Suprapubic skin (tissue), 4 donors: ENCODE measurements at regions not wholly inside any gene's neighbourhood (a gene's known extent, or its start where the extent isn't known, plus 50 kb on each side); places are given as distances from the start of the nearest gene placed in this dataset.

ENCODE experiments used
- DNase-seq, 2 donors: peaks; one replicate each; pipeline ENCODE4 v3.0.0-alpha.2; 2019; ENCODE audit warnings: low spot score in 2 of 2
- H3K27ac ChIP-seq: fragments of 200-600 bp; sonication (generic); one replicate; pipeline ENCODE4 v1.5.1; 2019
- H3K27me3 ChIP-seq: fragments of 200-600 bp; sonication (generic); one replicate; pipeline ENCODE4 v1.5.1; 2019
- H3K36me3 ChIP-seq: fragments of 200-600 bp; sonication (generic); one replicate; pipeline ENCODE4 v1.5.1; 2019
- H3K4me1 ChIP-seq: fragments of 200-600 bp; sonication (generic); one replicate; pipeline ENCODE4 v1.5.1; 2019
- H3K4me3 ChIP-seq: fragments of 200-600 bp; sonication (generic); one replicate; pipeline ENCODE4 v1.5.1; 2019; ENCODE audit warnings: mild to moderate bottlenecking
- H3K9me3 ChIP-seq: fragments of 200-600 bp; sonication (generic); one replicate; pipeline ENCODE4 v1.5.1; 2019
- EP300 ChIP-seq: sonication (generic); formaldehyde crosslinking; IDR thresholded peaks from one replicate; pipeline ENCODE4 v1.6.1; 2017; ENCODE audit warnings: antibody characterized with exemption
- POLR2A ChIP-seq, 2 donors: fragments of 450-650 bp; IDR thresholded peaks; one replicate each; pipeline ENCODE4 v1.6.1; 2017; ENCODE audit warnings: antibody characterized with exemption in 2 of 2, mild to moderate bottlenecking in 2 of 2, moderate library complexity in 2 of 2
- POLR2AphosphoS5 ChIP-seq, 3 donors: sonication (generic); formaldehyde crosslinking; IDR thresholded peaks; one replicate each; pipeline ENCODE4 v1.6.1; 2017; ENCODE audit warnings: antibody characterized with exemption in 3 of 3
- WGBS: methylation state at CpG from one replicate; pipeline ENCODE4 v1.1.5; 2018; 5-methylcytosine and 5-hydroxymethylcytosine counted together
- TF ChIP-seq, protein P1 (sequence below), 2 donors: fragments of 200-600 bp in 1 of 2; fragments of 450-650 bp in 1 of 2; sonication (generic) in 1 of 2; IDR thresholded peaks; one replicate each; pipeline ENCODE4 v1.5.1; 2016 to 2019; ENCODE audit warnings: antibody characterized with exemption in 2 of 2, mild to moderate bottlenecking in 1 of 2, moderate library complexity in 1 of 2

DNA sequence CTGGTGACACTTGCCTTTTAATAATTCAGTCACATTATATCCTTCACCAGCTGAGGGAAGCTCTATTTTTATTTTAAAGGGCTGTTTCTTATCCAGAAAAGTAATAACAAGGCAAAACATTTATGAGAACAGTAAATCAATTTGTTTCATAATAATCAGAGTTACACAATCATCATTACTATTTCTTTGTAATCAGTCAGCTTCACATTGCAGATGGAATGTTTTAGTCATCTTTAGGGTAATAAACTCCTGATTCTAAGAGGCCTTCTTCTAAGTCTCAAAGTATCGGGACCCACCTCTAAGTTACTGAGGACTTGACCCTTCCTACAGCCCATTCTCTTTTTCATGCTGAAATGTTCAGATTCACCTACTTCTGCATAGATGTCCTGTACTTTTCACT lies 298.3 kb upstream of the TGFBR2 start:
- no peak for TF ChIP-seq POLR2AphosphoS5 (IDR thresholded peaks at IDR 0.05)
- TF ChIP-seq, protein P1, sequence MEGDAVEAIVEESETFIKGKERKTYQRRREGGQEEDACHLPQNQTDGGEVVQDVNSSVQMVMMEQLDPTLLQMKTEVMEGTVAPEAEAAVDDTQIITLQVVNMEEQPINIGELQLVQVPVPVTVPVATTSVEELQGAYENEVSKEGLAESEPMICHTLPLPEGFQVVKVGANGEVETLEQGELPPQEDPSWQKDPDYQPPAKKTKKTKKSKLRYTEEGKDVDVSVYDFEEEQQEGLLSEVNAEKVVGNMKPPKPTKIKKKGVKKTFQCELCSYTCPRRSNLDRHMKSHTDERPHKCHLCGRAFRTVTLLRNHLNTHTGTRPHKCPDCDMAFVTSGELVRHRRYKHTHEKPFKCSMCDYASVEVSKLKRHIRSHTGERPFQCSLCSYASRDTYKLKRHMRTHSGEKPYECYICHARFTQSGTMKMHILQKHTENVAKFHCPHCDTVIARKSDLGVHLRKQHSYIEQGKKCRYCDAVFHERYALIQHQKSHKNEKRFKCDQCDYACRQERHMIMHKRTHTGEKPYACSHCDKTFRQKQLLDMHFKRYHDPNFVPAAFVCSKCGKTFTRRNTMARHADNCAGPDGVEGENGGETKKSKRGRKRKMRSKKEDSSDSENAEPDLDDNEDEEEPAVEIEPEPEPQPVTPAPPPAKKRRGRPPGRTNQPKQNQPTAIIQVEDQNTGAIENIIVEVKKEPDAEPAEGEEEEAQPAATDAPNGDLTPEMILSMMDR (IDR thresholded peaks at IDR 0.05), result no peak
- no peak for TF ChIP-seq EP300

DNA sequence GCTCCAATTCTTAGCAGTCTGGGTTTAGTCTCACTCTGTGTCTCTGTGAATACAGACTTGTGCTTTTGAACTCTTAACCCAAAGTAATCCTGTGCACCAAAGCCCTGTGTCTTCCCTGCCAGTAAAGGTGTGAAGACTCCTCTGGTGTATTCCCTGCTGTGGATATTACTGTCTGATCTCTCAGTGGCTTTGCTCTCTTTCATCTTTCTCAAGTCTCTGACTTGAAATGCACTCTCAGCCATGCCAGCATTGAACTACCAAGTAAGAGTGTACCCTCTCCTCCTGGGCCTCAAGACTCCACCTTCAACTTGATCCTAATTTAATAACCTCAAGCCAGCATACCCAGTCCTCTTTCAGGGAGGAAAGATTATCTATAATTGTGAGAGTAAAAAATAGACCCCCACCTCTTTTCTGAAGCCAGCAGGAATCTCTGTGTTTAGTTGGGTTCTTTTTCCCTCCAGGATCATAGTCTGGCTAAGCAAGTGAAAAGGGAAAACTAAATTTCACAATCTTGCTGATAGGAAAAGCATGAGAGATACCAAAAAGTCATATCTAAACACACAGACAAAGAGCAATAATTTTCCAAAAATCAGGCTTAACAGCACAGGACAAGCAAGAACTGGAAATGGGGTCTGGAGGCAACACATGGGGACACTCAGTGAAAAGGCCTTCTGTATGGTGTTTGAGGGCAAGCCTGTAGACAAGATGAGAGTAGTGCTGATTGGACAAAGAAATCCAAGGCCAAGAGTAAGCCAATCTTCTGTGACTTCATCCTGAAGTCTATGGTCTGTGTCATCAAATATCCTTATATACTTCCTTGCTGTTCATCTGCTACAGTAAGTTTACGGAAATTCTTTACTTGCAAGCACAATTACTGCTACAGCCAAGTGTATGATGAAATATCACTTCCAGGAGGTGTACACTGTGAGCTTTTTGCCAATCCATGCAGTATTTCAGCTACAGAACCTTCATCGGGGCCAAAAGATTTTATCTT lies 296.1 kb upstream of the TGFBR2 start:
- H3K4me1 ChIP-seq, result peaks cover 6% of the 10 kb centered on the region
- no peaks in the 10 kb centered on the region for H3K9me3 ChIP-seq
- H3K4me3 ChIP-seq, result no peak overlapping the region
- no peak overlapping the region for H3K27ac ChIP-seq
- TF ChIP-seq EP300 (no peak), POLR2AphosphoS5 (IDR thresholded peaks at IDR 0.05) (no peak), POLR2A (IDR thresholded peaks at IDR 0.05) (no peak)
- TF ChIP-seq, protein P1 (IDR thresholded peaks at IDR 0.05), result no peak
- no peaks in the 10 kb centered on the region for H3K36me3 ChIP-seq
- H3K27me3 ChIP-seq, result no peaks in the 10 kb centered on the region
- 50% methylated on average over 2 of the region's 2 CpGs for WGBS
- no peak for DNase-seq

More for the DNA sequence above, 298.3 kb upstream of the TGFBR2 start:
- no peaks in the 10 kb centered on the region for H3K36me3 ChIP-seq
- peaks cover 3% of the 10 kb centered on the region for H3K4me1 ChIP-seq
- H3K9me3 ChIP-seq, result no peaks in the 10 kb centered on the region
- no peak overlapping the region for H3K4me3 ChIP-seq
- peak overlapping the region; percentile 16 for H3K27ac ChIP-seq
- H3K27me3 ChIP-seq, result no peaks in the 10 kb centered on the region
- DNase-seq, result no peak
- 63% methylated on average over 1 of the region's 1 CpG for WGBS

DNA sequence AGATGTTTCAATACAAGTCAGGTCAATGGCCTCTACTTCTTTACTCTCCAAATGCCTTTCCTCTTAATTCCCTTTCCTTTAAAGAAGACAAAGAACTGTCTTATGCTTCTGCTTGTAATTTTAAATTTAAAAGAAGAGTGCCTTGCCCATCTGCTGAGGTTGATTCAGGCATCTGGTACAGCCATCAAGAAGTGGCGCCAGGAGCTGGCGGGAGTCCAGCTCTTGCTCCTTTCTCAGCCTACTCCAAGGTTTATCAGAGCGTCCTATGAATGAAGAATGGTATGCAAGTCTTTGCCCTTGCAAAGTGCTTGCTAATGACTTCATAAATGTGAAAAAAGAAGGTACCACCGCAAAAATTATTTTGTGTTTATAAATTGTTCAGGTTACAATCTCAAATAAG lies 294.6 kb upstream of the TGFBR2 start:
- WGBS, result 76% methylated on average over 4 of the region's 4 CpGs
- TF ChIP-seq POLR2A (IDR thresholded peaks at IDR 0.05), result no peak
- no peak for TF ChIP-seq POLR2AphosphoS5 (IDR thresholded peaks at IDR 0.05)
- no peak for TF ChIP-seq EP300
- TF ChIP-seq, protein P1 (IDR thresholded peaks at IDR 0.05), result no peak
- H3K27ac ChIP-seq, result no peak overlapping the region
- no peaks in the 10 kb centered on the region for H3K36me3 ChIP-seq
- no peak overlapping the region for H3K4me3 ChIP-seq
- no peak for DNase-seq
- peaks cover 6% of the 10 kb centered on the region for H3K4me1 ChIP-seq
- H3K27me3 ChIP-seq, result no peaks in the 10 kb centered on the region
- no peaks in the 10 kb centered on the region for H3K9me3 ChIP-seq

DNA sequence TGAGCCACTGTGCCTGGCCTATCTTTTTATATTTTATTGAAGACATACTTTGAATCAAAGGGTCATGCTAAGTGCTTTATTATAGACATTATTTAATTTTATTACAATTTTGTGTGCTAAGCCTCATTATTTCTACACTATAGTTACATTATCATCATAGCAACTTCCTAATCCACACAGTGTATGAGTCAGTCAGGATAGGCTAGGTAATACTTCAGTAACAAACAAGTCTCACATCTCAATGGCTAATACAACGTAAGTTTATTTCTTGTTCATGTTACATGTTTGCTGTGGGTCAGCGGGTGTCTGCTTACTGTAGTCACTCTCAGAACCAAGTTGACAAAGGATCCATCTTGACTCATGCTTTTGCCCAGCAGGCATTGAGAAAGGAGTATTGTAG lies 292.6 kb upstream of the TGFBR2 start:
- Histone ChIP-seq H3K27ac (no peak overlapping the region), H3K36me3 (no peaks in the 10 kb centered on the region), H3K9me3 (no peaks in the 10 kb centered on the region), H3K4me3 (no peak overlapping the region), H3K27me3 (no peaks in the 10 kb centered on the region), H3K4me1 (peaks cover 6% of the 10 kb centered on the region)
- no peak for DNase-seq
- TF ChIP-seq POLR2A (IDR thresholded peaks at IDR 0.05), result no peak
- TF ChIP-seq, protein P1 (IDR thresholded peaks at IDR 0.05), result no peak
- WGBS, result 98% methylated on average over 2 of the region's 2 CpGs

DNA sequence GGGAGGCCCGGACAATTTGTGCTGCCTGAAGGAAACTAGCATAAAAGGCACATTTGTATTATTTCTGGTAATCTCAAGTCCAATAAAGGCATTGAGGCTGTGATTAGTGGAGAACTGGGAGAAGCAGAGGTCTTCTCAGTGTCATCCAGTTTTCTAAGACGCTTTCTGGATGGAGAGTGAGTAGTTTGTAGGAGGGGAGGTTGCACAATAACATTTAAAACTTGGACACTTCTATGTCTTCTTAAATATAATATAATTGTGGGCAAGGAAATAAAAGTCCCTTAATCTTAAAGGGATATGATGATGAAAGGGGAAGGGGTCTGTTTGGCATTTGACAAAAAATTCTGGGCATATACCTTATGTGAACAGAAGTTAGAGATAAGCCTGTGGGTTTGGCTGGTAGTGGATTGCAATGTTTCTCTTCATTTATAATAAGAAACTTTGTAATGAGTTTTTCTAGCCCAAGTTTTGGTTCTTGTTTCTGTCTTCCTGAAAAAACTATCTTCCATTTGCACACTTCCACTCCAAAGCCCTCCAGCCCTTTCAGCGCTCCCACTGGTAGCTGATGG lies 291.6 kb upstream of the TGFBR2 start:
- no peak overlapping the region for H3K27ac ChIP-seq
- no peaks in the 10 kb centered on the region for H3K27me3 ChIP-seq
- no peaks in the 10 kb centered on the region for H3K36me3 ChIP-seq
- WGBS, result 76% methylated on average over 3 of the region's 3 CpGs
- DNase-seq, result no peak
- H3K9me3 ChIP-seq, result no peaks in the 10 kb centered on the region
- TF ChIP-seq, protein P1 (IDR thresholded peaks at IDR 0.05), result no peak
- TF ChIP-seq POLR2A (IDR thresholded peaks at IDR 0.05) (no peak), POLR2AphosphoS5 (IDR thresholded peaks at IDR 0.05) (no peak), EP300 (no peak)
- peaks cover 6% of the 10 kb centered on the region for H3K4me1 ChIP-seq
- no peak overlapping the region for H3K4me3 ChIP-seq
